ENCODE measurements at regions not wholly inside any gene's neighbourhood (a gene's known extent, or its start where the extent isn't known, plus 50 kb on each side); places are given as distances from the start of the nearest gene placed in this dataset.
A peak's percentile ranks its signal among the peaks of the same experiment; 100 is the strongest.

- no peak for DNase-seq (ENCODE audit: low read depth in 2 of 2)
Measured at GRCh38 chr6:105769197-105769596, 316.9 kb upstream of the PRDM1 start.

- no peak for DNase-seq (ENCODE audit: low read depth in 2 of 2)
Measured at GRCh38 chr6:105767541-105767940, 318.6 kb upstream of the PRDM1 start.

GRCh38 chr6:105765239-105765638 is 320.9 kb upstream of the PRDM1 start:
- no peak for DNase-seq (ENCODE audit: low read depth in 2 of 2)

- DNase-seq (ENCODE audit: low read depth in 2 of 2) = no peak
Measured at GRCh38 chr6:105764315-105764714, 321.8 kb upstream of the PRDM1 start.

GRCh38 chr6:105763866-105764265 is 322.3 kb upstream of the PRDM1 start:
- DNase-seq (ENCODE audit: low read depth in 2 of 2) = no peak

- no peak for DNase-seq (ENCODE audit: low read depth in 2 of 2)
Measured at GRCh38 chr6:105760746-105761145, 325.4 kb upstream of the PRDM1 start.

- peak; percentile 78 to 82 for DNase-seq (ENCODE audit: low read depth in 2 of 2)
Measured at GRCh38 chr6:105759946-105760345, 326.2 kb upstream of the PRDM1 start.

- DNase-seq (ENCODE audit: low read depth in 2 of 2) = no peak
Measured at GRCh38 chr6:105759015-105759414, 327.1 kb upstream of the PRDM1 start.

GRCh38 chr6:105757512-105758200 is 328.5 kb upstream of the PRDM1 start:
- no peak for DNase-seq (ENCODE audit: low read depth in 2 of 2)

GRCh38 chr6:105755885-105756284 is 330.3 kb upstream of the PRDM1 start:
- DNase-seq (ENCODE audit: low read depth in 2 of 2) = no peak

- peak; percentile 70 to 75 for DNase-seq (ENCODE audit: low read depth in 2 of 2)
Measured at GRCh38 chr6:105753620-105754211, 332.4 kb upstream of the PRDM1 start.

- no peak for DNase-seq (ENCODE audit: low read depth in 2 of 2)
Measured at GRCh38 chr6:105753207-105753606, 332.9 kb upstream of the PRDM1 start.

- no peak for DNase-seq (ENCODE audit: low read depth in 2 of 2)
Measured at GRCh38 chr6:105750089-105750488, 336.0 kb upstream of the PRDM1 start.

- DNase-seq (ENCODE audit: low read depth in 2 of 2) = no peak
Measured at GRCh38 chr6:105748737-105749161, 337.4 kb upstream of the PRDM1 start.

- DNase-seq (ENCODE audit: low read depth in 2 of 2) = no peak
Measured at GRCh38 chr6:105747823-105748405, 338.2 kb upstream of the PRDM1 start.

- DNase-seq (ENCODE audit: low read depth in 2 of 2) = no peak
Measured at GRCh38 chr6:105746509-105746908, 339.6 kb upstream of the PRDM1 start.

GRCh38 chr6:105746130-105746505 is 340.0 kb upstream of the PRDM1 start:
- DNase-seq (ENCODE audit: low read depth in 2 of 2) = no peak

- no peak for DNase-seq (ENCODE audit: low read depth in 2 of 2)
Measured at GRCh38 chr6:105745464-105746129, 340.5 kb upstream of the PRDM1 start.

- no peak for DNase-seq (ENCODE audit: low read depth in 2 of 2)
Measured at GRCh38 chr6:105744815-105745214, 341.3 kb upstream of the PRDM1 start.

GRCh38 chr6:105740946-105741645 is 338.2 kb upstream of the PREP start:
- DNase-seq (ENCODE audit: low read depth in 2 of 2) = peak in 1 of 2 experiments; percentile 32

- DNase-seq (ENCODE audit: low read depth in 2 of 2) = no peak
Measured at GRCh38 chr6:105739764-105740163, 336.9 kb upstream of the PREP start.

- peak in 1 of 2 experiments; percentile 13 for DNase-seq (ENCODE audit: low read depth in 2 of 2)
Measured at GRCh38 chr6:105733556-105734162, 330.8 kb upstream of the PREP start.
